Activated T-helper 2 cell treated with anti-CD3 and anti-CD28 coated beads, Interferon-gamma antibody, Interleukin-2, Interleukin-4, amounts not matched to agents 10 μg/mL and 5 μg/mL and 100 μg/mL, durations not matched to agents 14 hours and 24 hours and 36 hours (primary cell): ENCODE measurements at regions not wholly inside any gene's neighbourhood (a gene's known extent, or its start where the extent isn't known, plus 50 kb on each side); places are given as distances from the start of the nearest gene placed in this dataset.

Experiments
- DNase-seq: peaks from one replicate; pipeline ENCODE4 v3.0.0; 2021; ENCODE audit warnings: low spot score
- H3K27ac Mint-ChIP-seq: one replicate; pipeline ENCODE4 v1.8.0; 2021; ENCODE audit warnings: mixed read lengths
- H3K27me3 Mint-ChIP-seq: one replicate; pipeline ENCODE4 v1.8.0; 2021; ENCODE audit warnings: low read depth, mixed read lengths
- H3K36me3 Mint-ChIP-seq: one replicate; pipeline ENCODE4 v1.8.0; 2021; ENCODE audit warnings: low read depth, mixed read lengths
- H3K4me1 Mint-ChIP-seq: one replicate; pipeline ENCODE4 v1.8.0; 2021; ENCODE audit warnings: low read depth, mixed read lengths
- H3K4me3 Mint-ChIP-seq: one replicate; pipeline ENCODE4 v1.8.0; 2021; ENCODE audit warnings: low read depth, mild to moderate bottlenecking, moderate library complexity, mixed read lengths
- H3K9me3 Mint-ChIP-seq: one replicate; pipeline ENCODE4 v1.8.0; 2021; ENCODE audit warnings: mixed read lengths
- intact Hi-C: fragments of 100-400 bp; cut with micrococcal nuclease; formaldehyde crosslinking; loops from one replicate; pipeline ENCODE4 v1.15.1; 2023

GRCh38 chr12:85664429-85664828, 171.8 kb downstream of the RASSF9 start:
- intact Hi-C loops, result no loop called here
- Mint-ChIP-seq H3K4me3 (no peak overlapping the region), H3K27ac (no peak overlapping the region), H3K36me3 (no peaks in the 10 kb centered on the region), H3K27me3 (no peaks in the 10 kb centered on the region), H3K9me3 (no peaks in the 10 kb centered on the region), H3K4me1 (no peaks in the 10 kb centered on the region)
- DNase-seq, result no peak

GRCh38 chr12:85669911-85670310, 166.3 kb downstream of the RASSF9 start:
- Mint-ChIP-seq H3K27ac (no peak overlapping the region), H3K4me3 (no peak overlapping the region), H3K36me3 (no peaks in the 10 kb centered on the region), H3K4me1 (no peaks in the 10 kb centered on the region), H3K27me3 (no peaks in the 10 kb centered on the region), H3K9me3 (no peaks in the 10 kb centered on the region)
- intact Hi-C loops, result no loop called here
- no peak for DNase-seq

GRCh38 chr12:85672436-85672835, 163.8 kb downstream of the RASSF9 start:
- Mint-ChIP-seq H3K36me3 (no peaks in the 10 kb centered on the region), H3K4me1 (no peaks in the 10 kb centered on the region)

GRCh38 chr12:85673921-85674420, 162.2 kb downstream of the RASSF9 start:
- H3K36me3 Mint-ChIP-seq, result no peaks in the 10 kb centered on the region
- no peak overlapping the region for H3K4me3 Mint-ChIP-seq
- intact Hi-C loops, result no loop called here
- H3K27me3 Mint-ChIP-seq, result no peaks in the 10 kb centered on the region
- H3K4me1 Mint-ChIP-seq, result no peaks in the 10 kb centered on the region
- no peak overlapping the region for H3K27ac Mint-ChIP-seq
- no peaks in the 10 kb centered on the region for H3K9me3 Mint-ChIP-seq
- no peak for DNase-seq

More at GRCh38 chr12:85672436-85672835, 163.8 kb downstream of the RASSF9 start:
- Mint-ChIP-seq H3K9me3 (no peaks in the 10 kb centered on the region), H3K4me3 (no peak overlapping the region), H3K27ac (no peak overlapping the region), H3K27me3 (no peaks in the 10 kb centered on the region)
- intact Hi-C loops, result no loop called here
- no peak for DNase-seq

GRCh38 chr12:85676816-85677749, 159.1 kb downstream of the RASSF9 start:
- Mint-ChIP-seq H3K27me3 (no peaks in the 10 kb centered on the region), H3K4me3 (no peak overlapping the region), H3K9me3 (peaks cover 4% of the 10 kb centered on the region), H3K36me3 (no peaks in the 10 kb centered on the region), H3K27ac (no peak overlapping the region), H3K4me1 (no peaks in the 10 kb centered on the region)
- intact Hi-C loops, result no loop called here
- no peak for DNase-seq

- H3K36me3 Mint-ChIP-seq, result no peaks in the 10 kb centered on the region
- intact Hi-C loops, result no loop called here
- H3K9me3 Mint-ChIP-seq, result peaks cover 4% of the 10 kb centered on the region
- no peaks in the 10 kb centered on the region for H3K4me1 Mint-ChIP-seq
- H3K27ac Mint-ChIP-seq, result no peak overlapping the region
- no peak overlapping the region for H3K4me3 Mint-ChIP-seq
- DNase-seq, result no peak
- no peaks in the 10 kb centered on the region for H3K27me3 Mint-ChIP-seq
Observed at GRCh38 chr12:85679296-85679695, 156.9 kb downstream of the RASSF9 start.

- intact Hi-C loops, result no loop called here
- no peaks in the 10 kb centered on the region for H3K27me3 Mint-ChIP-seq
- no peak for DNase-seq
- no peak overlapping the region for H3K27ac Mint-ChIP-seq
- no peaks in the 10 kb centered on the region for H3K4me1 Mint-ChIP-seq
- peaks cover 4% of the 10 kb centered on the region for H3K9me3 Mint-ChIP-seq
- H3K4me3 Mint-ChIP-seq, result no peak overlapping the region
- H3K36me3 Mint-ChIP-seq, result no peaks in the 10 kb centered on the region
Observed at GRCh38 chr12:85680881-85681280, 155.3 kb downstream of the RASSF9 start.

GRCh38 chr12:85681333-85681732, 154.9 kb downstream of the RASSF9 start:
- intact Hi-C loops, result no loop called here
- no peaks in the 10 kb centered on the region for H3K27me3 Mint-ChIP-seq
- H3K4me3 Mint-ChIP-seq, result no peak overlapping the region
- H3K4me1 Mint-ChIP-seq, result no peaks in the 10 kb centered on the region
- DNase-seq, result no peak
- peaks cover 4% of the 10 kb centered on the region for H3K9me3 Mint-ChIP-seq
- H3K36me3 Mint-ChIP-seq, result no peaks in the 10 kb centered on the region
- H3K27ac Mint-ChIP-seq, result no peak overlapping the region

- intact Hi-C loops, result no loop called here
- Mint-ChIP-seq H3K36me3 (no peaks in the 10 kb centered on the region), H3K27ac (no peak overlapping the region), H3K4me3 (no peak overlapping the region), H3K27me3 (no peaks in the 10 kb centered on the region), H3K4me1 (no peaks in the 10 kb centered on the region), H3K9me3 (peaks cover 4% of the 10 kb centered on the region)
- no peak for DNase-seq
Observed at GRCh38 chr12:85683051-85683450, 153.2 kb downstream of the RASSF9 start.

GRCh38 chr12:85688837-85689236, 147.4 kb downstream of the RASSF9 start:
- H3K36me3 Mint-ChIP-seq, result no peaks in the 10 kb centered on the region
- no peaks in the 10 kb centered on the region for H3K9me3 Mint-ChIP-seq
- no peak overlapping the region for H3K4me3 Mint-ChIP-seq
- H3K27ac Mint-ChIP-seq, result no peak overlapping the region
- H3K27me3 Mint-ChIP-seq, result no peaks in the 10 kb centered on the region
- H3K4me1 Mint-ChIP-seq, result no peaks in the 10 kb centered on the region
- DNase-seq, result no peak
- intact Hi-C loops, result no loop called here

- no peaks in the 10 kb centered on the region for H3K36me3 Mint-ChIP-seq
- intact Hi-C loops, result no loop called here
- no peak overlapping the region for H3K4me3 Mint-ChIP-seq
- DNase-seq, result no peak
- no peak overlapping the region for H3K27ac Mint-ChIP-seq
- H3K4me1 Mint-ChIP-seq, result no peaks in the 10 kb centered on the region
- no peaks in the 10 kb centered on the region for H3K9me3 Mint-ChIP-seq
- H3K27me3 Mint-ChIP-seq, result no peaks in the 10 kb centered on the region
Observed at GRCh38 chr12:85690146-85690545, 146.1 kb downstream of the RASSF9 start.

- Mint-ChIP-seq H3K9me3 (no peaks in the 10 kb centered on the region), H3K36me3 (no peaks in the 10 kb centered on the region), H3K27me3 (no peaks in the 10 kb centered on the region), H3K4me3 (no peak overlapping the region), H3K4me1 (no peaks in the 10 kb centered on the region), H3K27ac (no peak overlapping the region)
- intact Hi-C loops, result no loop called here
- no peak for DNase-seq
Observed at GRCh38 chr12:85693093-85693665, 143.0 kb downstream of the RASSF9 start.

- Mint-ChIP-seq H3K4me1 (no peaks in the 10 kb centered on the region), H3K9me3 (no peaks in the 10 kb centered on the region), H3K36me3 (no peaks in the 10 kb centered on the region), H3K27me3 (no peaks in the 10 kb centered on the region), H3K27ac (no peak overlapping the region), H3K4me3 (no peak overlapping the region)
- no peak for DNase-seq
- intact Hi-C loops, result no loop called here
Observed at GRCh38 chr12:85695097-85695715, 141.0 kb downstream of the RASSF9 start.
